GM10266 (cell line): ENCODE measurements at regions not wholly inside any gene's neighbourhood (a gene's known extent, or its start where the extent isn't known, plus 50 kb on each side); places are given as distances from the start of the nearest gene placed in this dataset.

Experiments
- DNase-seq: peaks from one replicate; pipeline ENCODE4 v3.0.0; 2012; ENCODE audit errors: extremely low spot score
- CTCF ChIP-seq: IDR thresholded peaks from 2 replicates; pipeline ENCODE4 v1.5.1; 2012; ENCODE audit warnings: mild to moderate bottlenecking, low read depth; ENCODE audit not compliant: control insufficient read depth, insufficient read depth; ENCODE audit errors: missing control alignments

- no peak for TF ChIP-seq CTCF
- DNase-seq: no peak
These were observed 79.0 kb downstream of the PITPNM2 start for GRCh38 chr12:123071857-123072256.

GRCh38 chr12:123071099-123071800, 79.6 kb downstream of the PITPNM2 start:
- no peak for DNase-seq
- no peak for TF ChIP-seq CTCF

GRCh38 chr12:123070267-123071081, 80.4 kb downstream of the PITPNM2 start:
- TF ChIP-seq CTCF: no peak
- DNase-seq: no peak

- TF ChIP-seq CTCF: no peak
- no peak for DNase-seq
These were observed 81.2 kb downstream of the PITPNM2 start for GRCh38 chr12:123069436-123070266.

GRCh38 chr12:123067654-123068053, 83.2 kb downstream of the PITPNM2 start:
- DNase-seq: no peak
- no peak for TF ChIP-seq CTCF

GRCh38 chr12:123066384-123066710, 84.5 kb downstream of the PITPNM2 start:
- no peak for DNase-seq
- TF ChIP-seq CTCF: no peak
